Osteocyte (in vitro differentiated cells): ENCODE measurements at regions not wholly inside any gene's neighbourhood (a gene's known extent, or its start where the extent isn't known, plus 50 kb on each side); places are given as distances from the start of the nearest gene placed in this dataset.

Experiments
- DNase-seq: peaks from one replicate; pipeline ENCODE4 v3.0.0; 2021; ENCODE audit warnings: mixed read lengths; ENCODE audit not compliant: unreplicated experiment; ENCODE audit errors: extremely low spot score
- H3K27ac Mint-ChIP-seq: one replicate; pipeline ENCODE4 v1.8.0; 2021; ENCODE audit warnings: mild to moderate bottlenecking, mixed read lengths; ENCODE audit not compliant: unreplicated experiment
- H3K27me3 Mint-ChIP-seq: one replicate; pipeline ENCODE4 v1.8.0; 2021; ENCODE audit warnings: mixed read lengths; ENCODE audit not compliant: unreplicated experiment
- H3K36me3 Mint-ChIP-seq: one replicate; pipeline ENCODE4 v1.8.0; 2021; ENCODE audit warnings: mixed read lengths; ENCODE audit not compliant: unreplicated experiment
- H3K4me1 Mint-ChIP-seq: one replicate; pipeline ENCODE4 v1.8.0; 2021; ENCODE audit warnings: mixed read lengths; ENCODE audit not compliant: unreplicated experiment
- H3K4me3 Mint-ChIP-seq: one replicate; pipeline ENCODE4 v1.8.0; 2021; ENCODE audit warnings: mild to moderate bottlenecking, moderate library complexity, mixed read lengths; ENCODE audit not compliant: unreplicated experiment
- H3K9me3 Mint-ChIP-seq: one replicate; pipeline ENCODE4 v1.8.0; 2021; ENCODE audit warnings: mixed read lengths; ENCODE audit not compliant: unreplicated experiment
- CTCF ChIP-seq: fragments of 200-600 bp; sonication (generic); IDR thresholded peaks from 2 replicates; pipeline ENCODE4 v1.5.0; 2021; ENCODE audit warnings: antibody characterized with exemption, mild to moderate bottlenecking, moderate library complexity

GRCh38 chr13:47110141-47110540 lies 213.3 kb upstream of the HTR2A start:
- Mint-ChIP-seq H3K36me3 (no peaks in the 10 kb centered on the region), H3K27me3 (peaks cover 3% of the 10 kb centered on the region), H3K4me3 (no peak overlapping the region), H3K27ac (no peak overlapping the region), H3K4me1 (no peaks in the 10 kb centered on the region), H3K9me3 (no peaks in the 10 kb centered on the region)
- TF ChIP-seq CTCF, result no peak
- no peak for DNase-seq

- Mint-ChIP-seq H3K27me3 (peaks cover 5% of the 10 kb centered on the region), H3K4me3 (no peak overlapping the region), H3K4me1 (no peaks in the 10 kb centered on the region), H3K36me3 (no peaks in the 10 kb centered on the region), H3K27ac (no peak overlapping the region), H3K9me3 (no peaks in the 10 kb centered on the region)
- TF ChIP-seq CTCF, result no peak
- no peak for DNase-seq
Observed at GRCh38 chr13:47109028-47109427, 212.2 kb upstream of the HTR2A start.

GRCh38 chr13:47100214-47100853 lies 203.5 kb upstream of the HTR2A start:
- no peak for TF ChIP-seq CTCF
- H3K4me3 Mint-ChIP-seq, result no peak overlapping the region
- DNase-seq, result no peak
- no peaks in the 10 kb centered on the region for H3K36me3 Mint-ChIP-seq
- H3K4me1 Mint-ChIP-seq, result no peaks in the 10 kb centered on the region
- H3K27ac Mint-ChIP-seq, result no peak overlapping the region
- H3K27me3 Mint-ChIP-seq, result peaks cover 13% of the 10 kb centered on the region
- H3K9me3 Mint-ChIP-seq, result peaks cover 6% of the 10 kb centered on the region

GRCh38 chr13:47094734-47095434 lies 198.0 kb upstream of the HTR2A start:
- no peaks in the 10 kb centered on the region for H3K9me3 Mint-ChIP-seq
- no peak for DNase-seq
- no peaks in the 10 kb centered on the region for H3K4me1 Mint-ChIP-seq
- no peak for TF ChIP-seq CTCF
- no peaks in the 10 kb centered on the region for H3K36me3 Mint-ChIP-seq
- no peak overlapping the region for H3K27ac Mint-ChIP-seq
- H3K27me3 Mint-ChIP-seq, result peaks cover 11% of the 10 kb centered on the region
- no peak overlapping the region for H3K4me3 Mint-ChIP-seq

- no peak for TF ChIP-seq CTCF
- no peaks in the 10 kb centered on the region for H3K4me1 Mint-ChIP-seq
- H3K4me3 Mint-ChIP-seq, result no peak overlapping the region
- DNase-seq, result no peak
- H3K27me3 Mint-ChIP-seq, result peaks cover 9% of the 10 kb centered on the region
- no peak overlapping the region for H3K27ac Mint-ChIP-seq
- no peaks in the 10 kb centered on the region for H3K9me3 Mint-ChIP-seq
- H3K36me3 Mint-ChIP-seq, result no peaks in the 10 kb centered on the region
Observed at GRCh38 chr13:47092202-47092601, 195.3 kb upstream of the HTR2A start.
